Fibroblast of peridontal ligament (primary cell): ENCODE measurements at regions not wholly inside any gene's neighbourhood (a gene's known extent, or its start where the extent isn't known, plus 50 kb on each side); places are given as distances from the start of the nearest gene placed in this dataset.
A peak's percentile ranks its signal among the peaks of the same experiment; 100 is the strongest.
"Not testable (repeated sequence)": the region's sequence is repeated elsewhere in the genome, so short reads cannot be mapped to it uniquely, and the experiment has no call there.

Experiments used
- DNase-seq: peaks from one replicate; pipeline ENCODE4 v3.0.0-alpha.2; 2010; ENCODE audit errors: extremely low read depth

- no peak for DNase-seq
Measured at GRCh38 chr7:146057958-146058357, 58.6 kb upstream of the CNTNAP2 start.

- DNase-seq: no peak
Measured at GRCh38 chr7:146054909-146055308, 61.7 kb upstream of the CNTNAP2 start.

DNA sequence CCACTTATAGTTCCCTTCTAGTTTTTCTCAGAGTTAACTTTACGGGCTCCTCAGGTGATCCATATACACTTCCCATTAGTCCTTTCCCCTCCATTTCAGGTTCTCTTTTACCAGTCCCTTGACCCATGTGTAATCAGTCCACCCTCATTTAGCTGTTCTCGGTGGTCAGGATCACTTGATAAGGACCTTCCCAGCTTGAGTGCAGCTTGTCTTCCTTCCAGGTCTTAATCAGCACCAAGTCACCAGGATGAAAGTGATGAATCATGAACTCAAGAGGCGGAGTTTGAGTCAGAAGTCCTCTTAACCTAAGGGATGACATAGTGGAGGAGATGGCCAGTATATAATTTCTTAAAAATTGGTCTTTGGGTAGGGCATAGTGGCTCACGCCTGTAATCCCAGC lies 63.1 kb upstream of the CNTNAP2 start:
- DNase-seq: no peak

DNA sequence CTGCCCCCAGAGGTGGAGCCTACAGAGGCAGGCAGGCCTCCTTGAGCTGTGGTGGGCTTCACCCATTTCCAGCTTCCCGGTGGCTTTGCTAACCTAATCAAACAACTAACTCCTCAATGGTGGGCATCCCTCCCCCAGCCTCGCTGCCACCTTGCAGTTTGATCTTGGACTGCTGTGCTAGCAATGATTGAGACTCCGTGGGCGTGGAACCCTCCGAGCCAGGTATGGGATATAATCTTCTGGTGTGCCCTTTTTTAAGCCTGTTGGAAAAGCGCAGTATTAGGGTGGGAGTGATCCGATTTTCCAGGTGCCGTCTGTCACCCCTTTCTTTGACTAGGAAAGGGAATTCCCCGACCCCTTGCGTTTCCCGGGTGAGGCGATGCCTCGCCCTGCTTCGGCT lies 73.3 kb upstream of the CNTNAP2 start:
- not testable (repeated sequence) for DNase-seq

DNA sequence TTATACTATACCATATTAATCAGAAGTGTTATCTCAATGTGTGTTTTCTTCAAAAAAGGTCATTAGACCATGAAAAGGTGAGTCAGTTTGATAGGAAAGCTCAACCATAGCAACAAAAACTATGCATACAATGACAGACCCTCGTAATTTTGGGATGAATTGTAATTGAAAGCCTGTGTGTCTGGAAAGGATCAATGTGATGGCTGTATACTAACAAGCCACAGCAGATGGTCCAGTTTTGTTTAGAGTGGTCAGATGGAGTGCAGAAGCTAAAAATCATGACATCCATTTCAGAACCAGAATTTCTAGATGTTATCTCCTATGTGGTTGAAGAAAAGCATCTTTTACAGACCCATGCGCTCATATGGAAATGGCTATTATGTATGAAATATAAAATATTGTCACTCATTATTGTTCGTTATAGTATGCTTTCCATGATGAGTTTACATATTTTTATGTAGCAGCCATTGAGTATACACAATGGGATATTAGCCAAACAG lies 88.3 kb upstream of the CNTNAP2 start:
- no peak for DNase-seq

DNA sequence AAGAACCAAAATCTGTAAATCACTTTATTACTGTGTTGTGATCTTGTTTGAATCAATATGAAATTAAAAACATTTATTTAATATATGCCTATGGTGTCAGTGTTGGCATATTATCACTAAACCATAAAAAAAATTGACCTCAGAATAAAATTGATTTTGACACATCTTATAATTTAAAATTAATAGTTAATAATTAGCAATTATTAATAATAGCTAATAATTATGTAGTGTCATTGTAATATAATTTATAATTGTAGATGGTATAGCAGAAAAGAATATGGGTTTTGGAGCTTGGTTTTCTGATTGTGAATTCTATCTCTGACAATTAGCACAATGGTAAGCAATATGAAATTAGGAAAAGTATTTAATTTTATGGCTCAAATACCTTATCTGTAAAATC lies 89.4 kb upstream of the CNTNAP2 start:
- DNase-seq: no peak

DNA sequence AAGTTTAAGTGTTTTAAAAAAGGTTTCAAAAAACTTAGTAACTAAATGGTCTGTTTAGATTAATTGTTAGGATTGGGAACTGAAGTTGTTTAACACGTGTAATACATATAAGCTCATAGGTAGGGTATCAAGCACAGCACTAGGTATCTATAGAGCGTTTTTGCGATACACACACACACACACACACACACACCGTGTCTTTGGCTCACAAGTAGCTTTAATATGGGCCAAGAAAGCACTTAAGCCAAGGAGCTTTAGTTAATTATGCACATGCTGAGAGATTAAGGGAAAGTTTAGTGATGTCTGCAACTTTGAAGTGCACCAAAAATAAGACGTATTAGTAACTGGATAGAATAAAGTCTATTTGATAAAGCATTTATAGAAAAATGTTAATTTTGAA lies 93.8 kb upstream of the CNTNAP2 start:
- DNase-seq: no peak

DNA sequence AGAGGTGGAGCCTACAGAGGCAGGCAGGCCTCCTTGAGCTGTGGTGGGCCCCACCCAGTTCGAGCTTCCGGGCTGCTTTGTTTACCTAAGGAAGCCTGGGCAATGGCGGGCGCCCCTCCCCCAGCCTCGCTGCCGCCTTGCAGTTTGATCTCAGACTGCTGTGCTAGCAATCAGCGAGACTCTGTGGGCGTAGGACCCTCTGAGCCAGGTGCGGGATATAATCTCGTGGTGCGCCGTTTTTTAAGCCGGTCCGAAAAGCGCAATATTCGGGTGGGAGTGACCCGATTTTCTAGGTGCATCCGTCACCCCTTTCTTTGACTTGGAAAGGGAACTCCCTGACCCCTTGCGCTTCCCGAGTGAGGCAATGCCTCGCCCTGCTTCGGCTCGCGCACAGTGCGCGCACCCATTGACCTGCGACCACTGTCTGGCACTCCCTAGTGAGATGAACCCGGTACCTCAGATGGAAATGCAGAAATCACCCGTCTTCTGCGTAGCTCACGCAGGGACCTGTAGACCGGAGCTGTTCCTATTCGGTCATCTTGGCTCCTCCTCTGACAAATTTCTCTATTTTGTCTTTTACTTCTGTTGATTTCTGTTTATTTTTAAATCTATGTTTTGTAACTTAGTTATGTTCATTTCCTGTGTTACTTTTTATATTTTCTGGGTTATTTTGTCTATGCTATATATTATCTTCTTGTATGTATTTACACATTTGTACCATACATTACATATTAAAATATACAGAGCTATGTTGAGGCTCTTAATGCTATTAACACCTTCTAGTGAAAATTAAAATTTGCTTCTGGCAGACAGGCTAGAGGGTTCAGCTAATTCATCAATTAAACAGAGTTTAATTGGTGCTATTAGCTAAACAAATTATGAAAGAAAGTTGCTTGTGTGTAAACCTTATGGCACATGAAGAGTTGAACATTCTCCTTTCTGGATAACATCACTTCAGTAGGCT lies 97.3 kb upstream of the CNTNAP2 start:
- DNase-seq: not testable (repeated sequence)

GRCh38 chr7:146017366-146017765 lies 99.2 kb upstream of the CNTNAP2 start:
- not testable (repeated sequence) for DNase-seq

GRCh38 chr7:146014154-146014553 lies 102.4 kb upstream of the CNTNAP2 start:
- not testable (repeated sequence) for DNase-seq

GRCh38 chr7:146008293-146008692 lies 108.3 kb upstream of the CNTNAP2 start:
- DNase-seq: no peak

DNA sequence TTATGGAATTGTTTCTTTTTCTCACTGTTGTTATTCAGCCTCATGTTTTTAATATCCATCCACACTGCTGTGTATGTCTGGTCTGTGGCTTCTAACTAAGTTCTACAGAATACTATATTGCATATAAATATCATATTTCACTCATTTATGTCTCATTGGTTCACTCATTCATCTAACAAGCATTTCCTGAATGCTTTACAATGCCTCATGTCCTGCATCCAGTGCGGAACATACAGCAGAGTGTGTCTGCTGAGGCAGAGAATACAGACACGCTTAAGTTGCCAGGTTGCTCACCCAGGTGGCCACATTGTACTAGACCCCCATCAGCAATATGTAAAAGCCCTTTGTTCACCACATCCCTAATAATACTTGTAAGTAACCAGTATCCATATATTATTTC lies 111.8 kb upstream of the CNTNAP2 start:
- DNase-seq: no peak

GRCh38 chr7:146002431-146003078 lies 114.0 kb upstream of the CNTNAP2 start:
- DNase-seq: no peak

GRCh38 chr7:146002008-146002407 lies 114.6 kb upstream of the CNTNAP2 start:
- DNase-seq: no peak

DNA sequence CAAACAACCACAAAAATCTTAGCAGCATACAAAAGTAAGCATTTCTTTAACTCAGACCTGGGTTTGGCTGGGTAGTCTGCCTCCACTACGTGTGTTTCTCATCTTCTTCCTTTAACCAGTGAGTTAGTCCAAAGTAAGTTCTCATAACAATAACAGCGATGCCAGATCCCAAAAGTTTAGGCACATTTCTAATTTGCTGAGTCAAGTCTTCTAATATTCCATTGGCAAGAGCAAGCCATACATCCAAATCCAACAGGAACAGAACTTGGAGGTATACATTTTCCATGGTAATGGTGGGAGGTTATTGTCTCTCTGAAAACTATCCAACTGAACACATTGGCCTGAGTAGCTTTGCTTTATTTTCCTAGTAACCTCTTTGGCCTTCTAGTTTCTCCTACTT lies 115.7 kb upstream of the CNTNAP2 start:
- no peak for DNase-seq

- no peak for DNase-seq
Measured at GRCh38 chr7:145989469-145989868, 127.1 kb upstream of the CNTNAP2 start.

DNA sequence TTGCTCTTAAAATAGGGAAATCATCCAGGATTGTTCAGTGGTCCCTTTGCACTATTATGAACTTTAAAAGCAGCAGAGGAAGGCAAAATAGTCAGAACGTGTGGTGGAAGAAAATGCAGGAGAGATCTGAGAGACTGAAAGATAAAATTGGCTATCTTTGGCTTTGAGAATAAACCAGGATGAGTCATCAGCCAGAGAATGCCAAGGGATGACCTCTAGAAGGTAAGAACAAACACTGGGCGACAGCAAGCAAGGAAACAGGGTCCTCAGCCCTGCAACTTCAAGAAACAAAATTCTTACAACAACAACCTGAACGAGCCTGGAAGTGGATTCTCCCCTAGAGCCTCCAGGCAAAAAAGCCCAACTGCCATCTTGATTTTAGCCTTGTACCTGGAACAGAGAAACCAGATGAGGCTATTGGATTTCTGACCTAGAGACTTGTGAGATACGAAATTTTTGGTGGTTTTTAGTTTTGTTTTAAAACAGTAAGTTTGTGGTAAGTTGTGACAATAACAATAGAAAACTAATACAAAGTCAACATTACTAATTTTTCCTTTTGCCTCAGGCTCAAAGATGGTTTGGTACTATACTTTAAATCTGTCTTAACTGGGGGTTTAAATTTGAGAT lies 130.2 kb upstream of the CNTNAP2 start:
- DNase-seq: no peak

DNA sequence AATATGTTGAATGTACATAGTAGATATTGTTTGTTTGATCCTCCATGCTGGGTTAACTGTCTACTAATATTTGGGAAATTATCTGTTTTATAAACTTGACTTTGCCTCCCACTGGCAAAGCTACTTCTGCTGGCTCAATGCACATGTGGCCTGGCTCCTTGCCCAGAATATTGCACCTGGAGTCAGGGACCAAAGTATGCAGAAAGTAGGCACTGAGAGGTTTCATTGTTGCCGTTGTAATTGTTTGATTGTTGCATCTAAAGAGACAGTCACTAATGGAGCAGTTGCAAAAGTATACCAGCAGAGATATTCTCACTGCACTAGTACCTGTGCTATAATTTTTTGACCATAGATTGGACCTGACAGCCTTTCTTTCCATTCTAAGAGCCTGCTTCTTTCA lies 137.8 kb upstream of the CNTNAP2 start:
- no peak for DNase-seq

GRCh38 chr7:145959981-145960380 lies 156.6 kb upstream of the CNTNAP2 start:
- no peak for DNase-seq

- DNase-seq: no peak
Measured at GRCh38 chr7:145957160-145957890, 159.3 kb upstream of the CNTNAP2 start.

GRCh38 chr7:145951566-145951965 lies 165.0 kb upstream of the CNTNAP2 start:
- DNase-seq: no peak

DNA sequence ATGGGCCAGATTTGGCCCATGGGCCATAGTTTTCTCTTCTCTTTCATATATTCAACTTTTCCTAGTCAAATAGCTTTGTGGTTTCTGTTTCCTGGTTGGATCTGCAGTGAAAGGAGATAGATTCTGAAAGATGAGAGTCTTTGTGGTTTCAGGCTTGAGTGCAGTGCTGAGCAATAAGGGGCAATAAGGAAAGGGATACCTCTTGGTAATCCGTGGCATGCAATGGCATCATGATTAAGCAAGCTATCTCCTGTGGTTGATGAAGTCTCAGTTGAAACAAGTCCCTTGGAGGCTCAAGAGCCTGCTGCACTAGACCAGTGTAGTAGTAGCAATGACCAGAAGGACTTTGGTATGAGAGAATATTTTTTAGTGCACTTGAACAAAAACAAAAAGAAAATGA lies 187.7 kb upstream of the CNTNAP2 start:
- peak; percentile 4 for DNase-seq
